Stimulated activated CD8-positive, alpha-beta memory T cell treated with anti-CD3 and anti-CD28 coated beads, Interleukin-4, amount 100 ng/mL, for 48 hours (primary cell): ENCODE measurements at regions not wholly inside any gene's neighbourhood (a gene's known extent, or its start where the extent isn't known, plus 50 kb on each side); places are given as distances from the start of the nearest gene placed in this dataset.
A peak's percentile ranks its signal among the peaks of the same experiment; 100 is the strongest.

Experiments
- DNase-seq: peaks from one replicate; pipeline ENCODE4 v3.0.0-alpha.2; 2020

- DNase-seq, result no peak
Measured at GRCh38 chr1:30280572-30280971, 442.8 kb downstream of the MATN1 start.

GRCh38 chr1:30277911-30278310, 445.5 kb downstream of the MATN1 start:
- DNase-seq, result peak; percentile 1

- DNase-seq, result peak; percentile 5
Measured at GRCh38 chr1:30277415-30277814, 446.0 kb downstream of the MATN1 start.

- peak; percentile 5 for DNase-seq
Measured at GRCh38 chr1:30275926-30276764, 447.2 kb downstream of the MATN1 start.

- peak; percentile 4 for DNase-seq
Measured at GRCh38 chr1:30274976-30275621, 448.3 kb downstream of the MATN1 start.

- peak; percentile 5 for DNase-seq
Measured at GRCh38 chr1:30274173-30274970, 449.0 kb downstream of the MATN1 start.

- DNase-seq, result no peak
Measured at GRCh38 chr1:30273456-30273855, 449.9 kb downstream of the MATN1 start.

GRCh38 chr1:30273021-30273325, 450.4 kb downstream of the MATN1 start:
- no peak for DNase-seq

GRCh38 chr1:30272277-30273020, 450.9 kb downstream of the MATN1 start:
- no peak for DNase-seq

- no peak for DNase-seq
Measured at GRCh38 chr1:30271401-30272276, 451.7 kb downstream of the MATN1 start.

- DNase-seq, result no peak
Measured at GRCh38 chr1:30270461-30270860, 452.9 kb downstream of the MATN1 start.

- no peak for DNase-seq
Measured at GRCh38 chr1:30268923-30269666, 454.3 kb downstream of the MATN1 start.

- no peak for DNase-seq
Measured at GRCh38 chr1:30267856-30268255, 455.5 kb downstream of the MATN1 start.

- no peak for DNase-seq
Measured at GRCh38 chr1:30267046-30267445, 456.3 kb downstream of the MATN1 start.

GRCh38 chr1:30265127-30266070, 458.0 kb downstream of the MATN1 start:
- DNase-seq, result no peak

GRCh38 chr1:30264672-30265025, 458.7 kb downstream of the MATN1 start:
- no peak for DNase-seq

- no peak for DNase-seq
Measured at GRCh38 chr1:30263888-30264671, 459.3 kb downstream of the MATN1 start.

GRCh38 chr1:30263405-30263804, 460.0 kb downstream of the MATN1 start:
- DNase-seq, result no peak

GRCh38 chr1:30262158-30262557, 461.2 kb downstream of the MATN1 start:
- no peak for DNase-seq
